Gastrocnemius medialis (tissue), 4 donors: ENCODE measurements at regions not wholly inside any gene's neighbourhood (a gene's known extent, or its start where the extent isn't known, plus 50 kb on each side); places are given as distances from the start of the nearest gene placed in this dataset.

Experiments used
- POLR2A ChIP-seq, 2 donors: fragments of 450-650 bp; IDR thresholded peaks; one replicate each; pipeline ENCODE4 v1.6.1; 2017; ENCODE audit warnings: antibody characterized with exemption in 2 of 2, mild to moderate bottlenecking in 2 of 2, moderate library complexity in 2 of 2
- TF ChIP-seq, protein P1 (sequence below), 5 experiments: fragments of 450-650 bp in 3 of 5; fragments of 200-600 bp in 2 of 5; sonication (generic) in 2 of 5; IDR thresholded peaks in 4 of 5; conservative IDR thresholded peaks in 1 of 5; 1 replicate in 4 of 5; 2 replicates in 1 of 5; pipeline ENCODE4 v1.5.1; 2016 to 2019; ENCODE audit warnings: antibody characterized with exemption in 5 of 5, mild to moderate bottlenecking in 3 of 5, moderate library complexity in 3 of 5

- TF ChIP-seq POLR2A (IDR thresholded peaks at IDR 0.05), result peak in 1 of 2 donors; percentile 60
- TF ChIP-seq, protein P1, sequence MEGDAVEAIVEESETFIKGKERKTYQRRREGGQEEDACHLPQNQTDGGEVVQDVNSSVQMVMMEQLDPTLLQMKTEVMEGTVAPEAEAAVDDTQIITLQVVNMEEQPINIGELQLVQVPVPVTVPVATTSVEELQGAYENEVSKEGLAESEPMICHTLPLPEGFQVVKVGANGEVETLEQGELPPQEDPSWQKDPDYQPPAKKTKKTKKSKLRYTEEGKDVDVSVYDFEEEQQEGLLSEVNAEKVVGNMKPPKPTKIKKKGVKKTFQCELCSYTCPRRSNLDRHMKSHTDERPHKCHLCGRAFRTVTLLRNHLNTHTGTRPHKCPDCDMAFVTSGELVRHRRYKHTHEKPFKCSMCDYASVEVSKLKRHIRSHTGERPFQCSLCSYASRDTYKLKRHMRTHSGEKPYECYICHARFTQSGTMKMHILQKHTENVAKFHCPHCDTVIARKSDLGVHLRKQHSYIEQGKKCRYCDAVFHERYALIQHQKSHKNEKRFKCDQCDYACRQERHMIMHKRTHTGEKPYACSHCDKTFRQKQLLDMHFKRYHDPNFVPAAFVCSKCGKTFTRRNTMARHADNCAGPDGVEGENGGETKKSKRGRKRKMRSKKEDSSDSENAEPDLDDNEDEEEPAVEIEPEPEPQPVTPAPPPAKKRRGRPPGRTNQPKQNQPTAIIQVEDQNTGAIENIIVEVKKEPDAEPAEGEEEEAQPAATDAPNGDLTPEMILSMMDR (IDR thresholded peaks at IDR 0.05 in 4 of 5, conservative IDR thresholded peaks at IDR 0.05 in 1 of 5), result no peak
Observed at GRCh38 chr2:61705625-61706024, 148.2 kb downstream of the FAM161A start.
